ENCODE measurements at regions not wholly inside any gene's neighbourhood (a gene's known extent, or its start where the extent isn't known, plus 50 kb on each side); places are given as distances from the start of the nearest gene placed in this dataset.
"Not testable (repeated sequence)": the region's sequence is repeated elsewhere in the genome, so short reads cannot be mapped to it uniquely, and the experiment has no call there.

- DNase-seq (ENCODE audit: low read depth): no peak
These were observed 1382.8 kb upstream of the CDH9 start for GRCh38 chr5:28421141-28421540.

GRCh38 chr5:28415791-28416443 lies 1377.5 kb upstream of the CDH9 start:
- DNase-seq (ENCODE audit: low read depth): no peak

GRCh38 chr5:28414619-28415018 lies 1376.2 kb upstream of the CDH9 start:
- no peak for DNase-seq (ENCODE audit: low read depth)

GRCh38 chr5:28408651-28409050 lies 1370.3 kb upstream of the CDH9 start:
- no peak for DNase-seq (ENCODE audit: low read depth)

GRCh38 chr5:28408186-28408585 lies 1369.8 kb upstream of the CDH9 start:
- DNase-seq (ENCODE audit: low read depth): no peak

GRCh38 chr5:28404363-28405071 lies 1366.1 kb upstream of the CDH9 start:
- DNase-seq (ENCODE audit: low read depth): no peak

- no peak for DNase-seq (ENCODE audit: low read depth)
These were observed 1365.5 kb upstream of the CDH9 start for GRCh38 chr5:28403846-28404245.

GRCh38 chr5:28402590-28403301 lies 1364.4 kb upstream of the CDH9 start:
- no peak for DNase-seq (ENCODE audit: low read depth)

- peak; percentile 4 for DNase-seq (ENCODE audit: low read depth)
These were observed 1361.7 kb upstream of the CDH9 start for GRCh38 chr5:28400076-28400475.

- DNase-seq (ENCODE audit: low read depth): no peak
These were observed 1360.8 kb upstream of the CDH9 start for GRCh38 chr5:28399211-28399610.

- no peak for DNase-seq (ENCODE audit: low read depth)
These were observed 1359.8 kb upstream of the CDH9 start for GRCh38 chr5:28398185-28398584.

- no peak for DNase-seq (ENCODE audit: low read depth)
These were observed 1359.1 kb upstream of the CDH9 start for GRCh38 chr5:28397502-28397941.

GRCh38 chr5:28391277-28391676 lies 1352.9 kb upstream of the CDH9 start:
- no peak for DNase-seq (ENCODE audit: low read depth)

- no peak for DNase-seq (ENCODE audit: low read depth)
These were observed 1352.0 kb upstream of the CDH9 start for GRCh38 chr5:28390341-28390740.

GRCh38 chr5:28389727-28390126 lies 1351.3 kb upstream of the CDH9 start:
- not testable (repeated sequence) for DNase-seq (ENCODE audit: low read depth)

- DNase-seq (ENCODE audit: low read depth): no peak
These were observed 1350.0 kb upstream of the CDH9 start for GRCh38 chr5:28388428-28388827.

- DNase-seq (ENCODE audit: low read depth): no peak
These were observed 1348.3 kb upstream of the CDH9 start for GRCh38 chr5:28386712-28387111.

- no peak for DNase-seq (ENCODE audit: low read depth)
These were observed 1341.8 kb upstream of the CDH9 start for GRCh38 chr5:28380167-28380566.

- no peak for DNase-seq (ENCODE audit: low read depth)
These were observed 1336.1 kb upstream of the CDH9 start for GRCh38 chr5:28374492-28374967.

- no peak for DNase-seq (ENCODE audit: low read depth)
These were observed 1332.5 kb upstream of the CDH9 start for GRCh38 chr5:28370896-28371295.

GRCh38 chr5:28369418-28369817 lies 1331.0 kb upstream of the CDH9 start:
- no peak for DNase-seq (ENCODE audit: low read depth)

GRCh38 chr5:28355831-28356230 lies 1317.4 kb upstream of the CDH9 start:
- DNase-seq (ENCODE audit: low read depth): no peak

GRCh38 chr5:28346696-28347095 lies 1308.3 kb upstream of the CDH9 start:
- DNase-seq (ENCODE audit: low read depth): no peak

Data from forelimb muscle (tissue), 1 donor.